ENCODE measurements at regions not wholly inside any gene's neighbourhood (a gene's known extent, or its start where the extent isn't known, plus 50 kb on each side); places are given as distances from the start of the nearest gene placed in this dataset.
A peak's percentile ranks its signal among the peaks of the same experiment; 100 is the strongest.
"Not testable (repeated sequence)": the region's sequence is repeated elsewhere in the genome, so short reads cannot be mapped to it uniquely, and the experiment has no call there.

DNA sequence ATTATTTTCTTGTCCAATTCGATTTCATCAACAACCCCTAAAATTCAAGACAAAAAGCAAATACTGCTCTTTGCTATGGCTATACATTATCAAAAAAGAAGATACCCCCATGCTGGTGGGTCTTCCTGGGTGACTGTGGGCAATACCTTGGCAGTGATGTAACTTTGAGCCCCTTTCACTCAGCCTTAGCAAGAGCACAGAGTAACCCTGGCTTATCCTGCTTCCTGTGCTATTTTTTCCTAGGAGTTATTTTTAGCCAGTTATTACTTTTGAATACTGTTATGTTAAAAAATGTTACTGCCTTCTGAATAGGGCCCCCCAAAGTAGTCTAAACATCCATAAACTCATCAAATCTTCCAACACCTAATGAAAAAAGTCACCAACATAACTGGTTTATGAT is 145.6 kb upstream of the TSLP start:
- DNase-seq = no peak

DNA sequence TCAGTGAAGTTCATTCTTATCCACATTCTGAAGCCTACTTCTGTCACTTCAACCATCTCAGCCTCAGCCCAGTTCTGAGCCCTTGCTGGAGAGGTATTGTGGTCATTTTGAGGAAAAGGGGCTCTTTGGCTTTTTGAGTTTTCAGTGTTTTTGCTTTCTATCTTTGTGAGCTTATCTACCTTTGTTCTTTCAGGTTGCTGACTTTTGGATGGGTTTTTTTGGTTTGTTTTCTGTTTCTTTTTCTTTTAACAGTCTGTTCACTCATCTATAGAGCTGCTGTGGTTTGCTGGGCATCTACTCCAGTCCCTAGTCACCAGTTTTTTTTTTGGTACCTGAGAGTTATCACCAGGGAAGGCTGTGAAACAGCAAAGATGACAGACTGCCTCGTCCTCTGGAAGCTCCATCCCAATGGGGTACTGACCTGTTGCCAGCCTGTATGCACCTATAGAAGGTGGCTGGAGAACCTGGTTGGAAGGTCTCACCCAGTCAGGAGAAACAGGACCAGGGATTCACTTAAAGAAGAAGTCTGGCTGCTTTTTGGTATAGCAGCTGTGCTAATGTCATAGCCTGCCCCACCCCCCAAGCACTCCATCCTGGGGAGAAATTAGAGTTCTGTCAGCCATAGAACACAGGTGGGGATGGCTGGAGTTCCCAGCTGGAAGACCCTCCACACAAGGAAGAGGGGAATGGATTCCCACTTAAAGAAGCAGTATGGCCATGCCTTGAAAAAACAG is 138.6 kb upstream of the TSLP start:
- no peak for DNase-seq

DNA sequence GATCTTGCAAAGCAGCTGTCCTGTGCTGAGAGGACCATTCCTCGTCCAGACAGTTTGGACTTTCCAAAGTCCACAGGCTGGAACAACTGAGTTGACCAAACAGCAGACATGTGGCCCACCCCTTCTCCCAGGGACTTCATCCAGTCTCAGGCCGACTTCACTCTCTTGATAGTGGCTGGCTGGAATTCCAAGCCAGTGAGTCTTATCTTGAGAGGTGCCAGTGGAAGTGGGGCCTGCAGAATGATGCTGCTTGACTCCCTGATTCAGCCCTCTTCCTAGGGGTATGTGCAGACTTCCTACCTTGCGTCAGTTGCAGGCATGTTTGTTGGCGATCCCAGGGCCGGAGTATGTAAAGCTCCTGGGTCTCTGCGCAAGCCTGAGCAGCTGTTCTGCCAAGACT is 131.4 kb upstream of the TSLP start:
- DNase-seq = peak; percentile 75

DNA sequence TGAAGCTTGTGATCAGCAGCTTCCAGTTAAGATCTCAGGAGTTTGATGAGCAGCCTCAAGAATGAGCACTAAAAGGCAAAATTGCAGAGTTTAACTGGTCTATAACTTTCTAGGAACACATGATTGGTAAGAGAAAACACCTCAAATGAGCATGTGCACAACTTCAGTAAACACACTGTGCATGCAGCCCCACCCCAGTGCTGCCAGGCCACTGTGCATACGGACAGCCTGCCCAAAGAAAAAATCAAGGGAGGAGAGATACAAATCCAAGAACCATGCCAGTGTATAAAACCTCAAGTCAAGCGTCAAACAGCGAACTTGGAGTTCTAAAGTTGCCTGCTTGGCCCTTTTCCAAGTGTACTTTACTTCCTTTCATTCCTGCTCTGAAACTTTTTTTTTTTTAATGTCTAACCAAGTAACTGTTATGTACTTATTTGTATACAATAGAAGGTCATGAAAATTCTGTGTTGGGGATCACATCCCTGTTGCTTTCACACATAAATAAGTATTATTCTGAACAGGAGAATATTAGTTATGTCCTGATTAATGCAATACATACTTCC is 125.6 kb upstream of the TSLP start:
- DNase-seq = no peak

DNA sequence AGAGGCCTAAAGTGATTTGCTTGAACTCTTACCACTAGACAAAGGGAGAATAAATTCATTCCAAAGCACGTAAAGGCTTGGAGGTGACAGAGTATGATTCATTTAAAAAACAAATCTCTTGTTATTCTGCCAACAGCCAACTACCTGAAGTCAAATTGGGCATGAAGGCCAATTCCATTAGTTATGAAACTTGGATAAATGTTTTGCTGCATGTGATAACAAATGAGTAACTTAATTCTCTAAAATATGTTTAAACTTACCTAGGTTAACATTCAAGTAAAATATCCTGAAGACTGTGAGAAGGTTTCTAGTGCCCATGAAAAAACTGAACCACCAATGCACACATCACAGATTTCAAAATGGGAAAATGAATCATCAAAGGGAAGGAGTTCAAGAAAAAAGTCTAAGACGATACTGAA is 120.1 kb upstream of the TSLP start:
- peak; percentile 62 for DNase-seq

DNA sequence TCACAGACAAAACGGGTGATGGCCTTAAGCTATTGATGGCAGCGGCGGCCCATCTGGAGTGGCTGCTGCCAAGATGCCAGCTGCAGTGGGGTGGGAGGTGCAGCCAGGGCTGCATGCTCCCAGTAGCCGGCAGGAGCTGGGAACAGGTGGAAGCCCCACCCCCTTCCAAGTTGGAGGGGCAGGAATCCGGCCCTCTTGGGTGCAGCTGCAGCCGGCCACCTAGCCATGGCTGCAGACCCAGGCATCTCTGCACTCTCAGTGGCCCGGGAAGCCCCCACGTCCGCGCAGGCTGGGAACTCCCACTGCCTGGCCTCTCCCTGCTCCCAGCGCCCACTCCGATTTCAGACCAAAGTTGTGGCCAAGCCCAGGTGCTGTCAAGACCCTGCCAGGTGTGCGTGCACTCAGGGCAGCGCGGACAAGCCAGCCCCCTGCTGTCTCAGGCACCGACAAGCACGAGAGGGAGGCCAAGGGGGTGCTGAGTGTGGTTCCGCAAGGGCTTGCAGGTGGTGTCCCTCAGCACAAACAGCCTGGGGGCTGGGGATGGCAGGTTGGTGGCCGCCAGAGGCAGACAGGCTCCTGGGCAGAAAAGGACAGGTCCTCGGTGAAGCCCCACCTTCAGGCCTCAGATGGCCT is 115.1 kb upstream of the TSLP start:
- no peak for DNase-seq

- DNase-seq = no peak
These were observed 114.3 kb upstream of the TSLP start for GRCh38 chr5:110956913-110957813.

- peak; percentile 67 for DNase-seq
These were observed 113.6 kb upstream of the TSLP start for GRCh38 chr5:110957934-110958333.

- no peak for DNase-seq
These were observed 108.0 kb upstream of the TSLP start for GRCh38 chr5:110963495-110963894.

DNA sequence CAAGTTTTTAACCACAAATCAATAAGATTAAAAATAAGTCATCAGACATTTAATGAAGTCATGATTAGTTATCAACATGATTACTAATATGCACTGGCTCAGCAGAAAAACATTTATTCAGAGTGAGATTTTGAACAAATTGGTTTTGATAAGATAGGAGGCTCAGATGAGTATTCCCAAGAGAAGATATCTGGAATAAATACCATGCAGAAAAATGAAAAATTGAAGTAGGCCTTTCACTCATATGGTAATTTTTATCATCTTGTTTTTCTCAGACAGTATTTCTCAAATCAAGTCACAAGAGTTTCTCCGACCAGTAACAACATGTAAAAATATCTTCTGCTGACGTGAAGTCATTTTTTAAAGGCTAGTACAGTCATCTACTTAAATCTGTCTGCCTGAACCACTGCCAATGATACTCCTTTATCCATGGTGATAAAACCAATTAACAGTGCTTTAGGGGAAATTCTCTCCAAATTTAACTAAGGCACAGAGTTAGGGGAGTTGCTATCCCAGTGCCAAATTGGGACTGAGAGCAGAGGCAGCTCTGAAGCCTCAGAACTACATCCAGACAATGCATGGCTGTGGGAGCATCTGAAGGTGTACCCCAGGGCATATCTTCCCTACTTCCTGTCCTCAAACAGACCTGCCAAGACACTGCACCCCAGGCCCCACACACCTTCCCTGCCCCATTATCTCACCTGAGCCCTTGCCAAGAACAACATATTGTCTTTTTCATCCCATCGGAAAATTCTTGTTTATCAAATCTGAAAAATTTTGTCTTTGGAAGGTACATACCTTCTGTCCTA is 105.5 kb upstream of the TSLP start:
- no peak for DNase-seq

GRCh38 chr5:110968246-110969005 is 103.1 kb upstream of the TSLP start:
- no peak for DNase-seq

GRCh38 chr5:110969502-110969901 is 102.0 kb upstream of the TSLP start:
- no peak for DNase-seq

DNA sequence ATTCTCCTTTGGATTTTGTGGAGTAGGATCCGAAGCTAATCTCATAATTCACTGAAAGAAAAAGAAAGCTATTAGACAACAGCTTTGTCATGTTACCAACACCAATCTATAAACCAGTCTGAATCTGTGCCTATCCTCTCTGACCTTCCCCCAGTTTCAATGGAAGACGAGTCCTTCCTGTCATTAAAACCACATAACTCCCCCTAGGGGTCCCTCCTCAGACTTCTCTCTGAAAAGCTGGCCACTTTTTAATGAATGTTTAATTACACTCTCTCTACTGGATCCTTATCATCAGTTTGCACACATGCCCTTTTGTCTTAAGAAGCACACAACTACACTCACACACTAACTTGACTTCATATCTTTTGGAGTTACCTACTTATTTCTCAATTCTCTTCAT is 98.0 kb upstream of the TSLP start:
- no peak for DNase-seq

GRCh38 chr5:110977915-110978314 is 93.6 kb upstream of the TSLP start:
- no peak for DNase-seq

GRCh38 chr5:110985882-110986281 is 85.6 kb upstream of the TSLP start:
- not testable (repeated sequence) for DNase-seq

- not testable (repeated sequence) for DNase-seq
These were observed 83.9 kb upstream of the TSLP start for GRCh38 chr5:110987573-110987972.

DNA sequence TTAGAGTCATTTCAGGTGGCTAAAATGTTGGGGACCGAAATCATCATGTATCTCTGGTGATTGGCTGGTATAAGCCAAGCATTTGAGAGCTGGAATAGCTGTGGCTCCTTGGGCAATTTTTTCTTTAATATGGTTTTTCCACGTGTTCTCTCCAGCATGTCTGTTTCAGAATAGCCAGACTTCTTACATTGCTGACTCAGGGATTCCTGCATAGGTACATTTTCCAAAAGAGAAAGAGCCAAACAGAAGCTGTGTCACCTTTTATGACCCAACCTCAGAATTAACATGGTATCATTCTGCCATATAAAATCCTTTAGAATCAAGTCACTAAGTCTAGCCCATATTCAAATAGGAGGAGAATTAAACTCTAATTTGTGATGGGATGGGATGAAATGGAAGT is 74.8 kb upstream of the TSLP start:
- DNase-seq = no peak

DNA sequence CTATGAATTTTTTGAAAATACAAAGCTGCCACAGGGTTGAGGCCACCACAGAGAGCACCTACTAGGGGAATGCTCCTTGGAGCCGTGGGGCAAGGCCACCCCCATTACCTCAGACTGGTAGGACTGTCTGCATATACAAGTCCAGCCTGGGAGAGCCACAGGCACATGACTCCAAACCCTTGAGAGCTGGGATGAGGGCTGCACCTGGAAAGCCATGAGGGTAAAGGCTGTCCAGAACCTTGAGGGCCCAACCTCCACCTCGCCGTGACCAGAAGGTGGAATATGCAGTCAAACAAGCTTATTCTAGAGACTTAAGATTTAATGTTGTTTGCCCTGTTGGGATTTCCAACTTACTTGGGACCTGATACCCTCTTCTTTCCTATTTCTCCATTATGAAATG is 69.5 kb upstream of the TSLP start:
- DNase-seq = no peak

DNA sequence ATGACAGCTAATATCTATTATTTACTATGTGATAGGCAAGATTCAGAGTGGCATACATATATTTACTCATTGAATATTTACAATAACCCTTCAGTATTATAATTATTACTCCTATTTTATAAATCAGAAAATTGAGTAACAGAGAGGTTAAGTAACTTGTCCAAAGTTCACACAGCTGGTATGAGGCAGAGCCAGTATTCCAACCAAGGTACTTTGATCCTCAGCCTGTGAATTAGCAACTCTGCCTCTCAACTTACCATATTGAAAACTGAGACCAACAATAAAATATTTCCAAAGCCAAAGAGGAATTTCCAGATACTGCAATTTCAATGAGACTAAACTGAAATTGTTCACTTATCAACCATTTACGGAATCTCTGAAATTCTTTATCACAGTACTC is 67.9 kb upstream of the TSLP start:
- no peak for DNase-seq

GRCh38 chr5:111004291-111004690 is 67.2 kb upstream of the TSLP start:
- DNase-seq = no peak

DNA sequence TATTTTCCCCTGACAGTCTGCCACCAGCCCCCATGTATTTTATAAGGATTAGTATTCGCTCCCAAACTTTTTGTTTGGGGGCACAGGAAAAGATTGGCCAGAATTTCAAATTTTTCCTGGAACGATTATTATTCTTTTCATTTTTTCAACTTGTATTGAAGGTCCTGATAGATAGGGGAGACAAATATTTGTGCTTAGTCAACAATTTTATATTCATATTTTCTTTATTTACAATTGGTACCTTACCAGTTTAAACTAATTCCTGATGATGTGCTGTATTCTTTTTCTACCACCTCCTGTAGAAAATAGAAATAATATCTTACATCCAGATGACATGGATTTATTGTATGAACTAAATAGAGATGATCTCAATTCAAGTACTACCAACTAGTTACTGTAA is 60.7 kb upstream of the TSLP start:
- no peak for DNase-seq

DNA sequence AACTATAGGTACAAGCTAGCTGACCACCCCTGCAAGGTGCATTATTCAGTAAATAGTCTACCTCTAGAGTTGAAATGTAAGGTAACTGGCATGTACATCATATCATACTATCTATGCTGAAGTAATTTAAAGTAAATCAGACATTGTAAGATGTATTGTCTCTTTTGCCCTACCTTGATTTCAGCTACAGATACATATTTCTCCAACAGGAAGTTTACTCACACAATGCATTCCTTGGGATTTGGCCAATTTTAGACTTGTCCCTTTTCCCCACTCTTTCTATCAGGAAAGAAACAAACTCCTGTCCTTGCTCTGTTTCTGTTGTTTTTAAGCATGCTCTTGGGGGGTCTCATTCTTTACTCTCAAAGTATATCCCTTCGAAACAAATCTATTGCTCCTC is 58.5 kb upstream of the TSLP start:
- peak; percentile 23 for DNase-seq
